ENCODE measurements at regions not wholly inside any gene's neighbourhood (a gene's known extent, or its start where the extent isn't known, plus 50 kb on each side); places are given as distances from the start of the nearest gene placed in this dataset.

- peaks cover 0 to 5% of the 10 kb centered on the region in 2 experiments for H3K27me3 ChIP-seq (replicated peaks in 1 of 2; ENCODE audit: control insufficient read depth in 2 of 2, extremely low read depth in 1 of 2, insufficient read depth in 2 of 2, low read length in 1 of 2)
- no peak for ATAC-seq (replicated peaks in 1 of 4)
These were observed 96.4 kb upstream of the RGS4 start for GRCh38 chr1:162972773-162973172.

GRCh38 chr1:162970021-162970420, 99.1 kb upstream of the RGS4 start:
- Mint-ChIP-seq H3K4me1 (no peaks in the 10 kb centered on the region), H3K4me3 (no peak overlapping the region), H3K27ac (no peak overlapping the region), H3K27me3 (peaks cover 2 to 11% of the 10 kb centered on the region in 2 donors), H3K9me3 (no peaks in the 10 kb centered on the region), H3K36me3 (no peaks in the 10 kb centered on the region)
- DNase-seq (no peak), ATAC-seq (replicated peaks in 1 of 4) (no peak)
- Histone ChIP-seq H3K36me3 (ENCODE audit: control insufficient read depth in 2 of 2, extremely low read depth in 1 of 2, insufficient read depth in 1 of 2, low read length in 1 of 2) (no peaks in the 10 kb centered on the region), H3K4me3 (ENCODE audit: control insufficient read depth in 1 of 2, extremely low read depth in 1 of 2, low read length in 1 of 2) (no peak overlapping the region), H3K9me3 (no peaks in the 10 kb centered on the region), H3K4me1 (ENCODE audit: control insufficient read depth in 1 of 2, extremely low read depth in 1 of 2, insufficient read depth in 2 of 2, low read length in 2 of 2) (no peaks in the 10 kb centered on the region), H3K27ac (ENCODE audit: low read length) (no peak overlapping the region), H3K27me3 (replicated peaks in 1 of 2; ENCODE audit: control insufficient read depth in 2 of 2, extremely low read depth in 1 of 2, insufficient read depth in 2 of 2, low read length in 1 of 2) (peaks cover 0 to 5% of the 10 kb centered on the region in 2 experiments)
- CTCF ChIA-PET, result no interaction called here
- WGBS (ENCODE audit: insufficient coverage), result 17% methylated on average over 1 of the region's 3 CpGs
- POLR2A ChIA-PET, result no interaction called here

More at GRCh38 chr1:162972773-162973172, 96.4 kb upstream of the RGS4 start:
- Mint-ChIP-seq H3K9me3 (no peaks in the 10 kb centered on the region), H3K27me3 (peaks cover 2 to 13% of the 10 kb centered on the region in 2 donors), H3K36me3 (no peaks in the 10 kb centered on the region), H3K4me1 (no peaks in the 10 kb centered on the region), H3K4me3 (no peak overlapping the region), H3K27ac (no peak overlapping the region)
- Histone ChIP-seq H3K27ac (ENCODE audit: low read length) (no peak overlapping the region), H3K9me3 (no peaks in the 10 kb centered on the region), H3K36me3 (ENCODE audit: control insufficient read depth in 2 of 2, extremely low read depth in 1 of 2, insufficient read depth in 1 of 2, low read length in 1 of 2) (no peaks in the 10 kb centered on the region), H3K4me3 (ENCODE audit: control insufficient read depth in 1 of 2, extremely low read depth in 1 of 2, low read length in 1 of 2) (no peak overlapping the region), H3K4me1 (ENCODE audit: control insufficient read depth in 1 of 2, extremely low read depth in 1 of 2, insufficient read depth in 2 of 2, low read length in 2 of 2) (no peaks in the 10 kb centered on the region)
- DNase-seq, result no peak
- ChIA-PET CTCF (no interaction called here), POLR2A (no interaction called here)
- 80% methylated on average over 1 of the region's 4 CpGs for WGBS (ENCODE audit: insufficient coverage)

DNA sequence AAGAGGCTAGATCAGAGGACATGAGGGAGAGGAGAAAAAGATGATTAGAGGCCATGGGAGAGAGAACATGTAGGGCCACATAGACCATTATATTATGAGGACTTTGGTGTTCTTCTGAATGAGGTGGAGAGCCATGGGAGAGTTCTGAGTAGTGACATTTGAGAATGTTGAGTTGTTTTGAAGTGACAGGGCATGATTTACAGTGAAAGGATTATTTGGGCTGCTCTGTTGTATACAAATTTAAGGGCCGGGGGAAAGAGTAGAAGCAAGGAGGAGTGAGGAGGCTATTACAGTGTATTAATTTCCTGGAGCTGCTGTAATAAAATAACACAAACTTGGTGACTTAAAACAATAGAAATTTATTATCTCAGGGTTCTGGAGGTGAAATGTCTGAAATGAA, 102.5 kb upstream of the RGS4 start:
- no CpG with 5 or more reads among the region's 1 CpG for WGBS (ENCODE audit: insufficient coverage)
- H3K27me3 Mint-ChIP-seq, result peaks cover 4 to 10% of the 10 kb centered on the region in 2 donors
- no peaks in the 10 kb centered on the region for H3K4me1 ChIP-seq (ENCODE audit: control insufficient read depth in 1 of 2, extremely low read depth in 1 of 2, insufficient read depth in 2 of 2, low read length in 2 of 2)

GRCh38 chr1:162964901-162965300, 103.9 kb upstream of the CCDC190 start:
- Mint-ChIP-seq H3K36me3 (no peaks in the 10 kb centered on the region), H3K4me1 (no peaks in the 10 kb centered on the region), H3K27me3 (peaks cover 2 to 10% of the 10 kb centered on the region in 2 donors), H3K9me3 (peaks cover 0 to 5% (median 0%) of the 10 kb centered on the region in 3 donors), H3K4me3 (no peak overlapping the region), H3K27ac (no peak overlapping the region)
- DNase-seq (no peak), ATAC-seq (replicated peaks in 1 of 4) (no peak)
- ChIA-PET POLR2A (no interaction called here), CTCF (no interaction called here)
- Histone ChIP-seq H3K4me1 (ENCODE audit: control insufficient read depth in 1 of 2, extremely low read depth in 1 of 2, insufficient read depth in 2 of 2, low read length in 2 of 2) (no peaks in the 10 kb centered on the region), H3K9me3 (no peaks in the 10 kb centered on the region), H3K27ac (ENCODE audit: low read length) (no peak overlapping the region), H3K4me3 (ENCODE audit: control insufficient read depth in 1 of 2, extremely low read depth in 1 of 2, low read length in 1 of 2) (no peak overlapping the region), H3K27me3 (replicated peaks in 1 of 2; ENCODE audit: control insufficient read depth in 2 of 2, extremely low read depth in 1 of 2, insufficient read depth in 2 of 2, low read length in 1 of 2) (no peaks in the 10 kb centered on the region), H3K36me3 (ENCODE audit: control insufficient read depth in 2 of 2, extremely low read depth in 1 of 2, insufficient read depth in 1 of 2, low read length in 1 of 2) (no peaks in the 10 kb centered on the region)
- 90% methylated on average over 2 of the region's 3 CpGs for WGBS (ENCODE audit: insufficient coverage)

More for the DNA sequence above, 102.5 kb upstream of the RGS4 start:
- ChIA-PET CTCF (no interaction called here), POLR2A (no interaction called here)
- H3K36me3 ChIP-seq (ENCODE audit: control insufficient read depth in 2 of 2, extremely low read depth in 1 of 2, insufficient read depth in 1 of 2, low read length in 1 of 2), result no peaks in the 10 kb centered on the region
- H3K4me3 ChIP-seq (ENCODE audit: control insufficient read depth in 1 of 2, extremely low read depth in 1 of 2, low read length in 1 of 2), result no peak overlapping the region
- no peaks in the 10 kb centered on the region for H3K9me3 ChIP-seq
- H3K4me3 Mint-ChIP-seq, result no peak overlapping the region
- peaks cover 0 to 2% of the 10 kb centered on the region in 2 experiments for H3K27me3 ChIP-seq (replicated peaks in 1 of 2; ENCODE audit: control insufficient read depth in 2 of 2, extremely low read depth in 1 of 2, insufficient read depth in 2 of 2, low read length in 1 of 2)
- H3K4me1 Mint-ChIP-seq, result no peaks in the 10 kb centered on the region
- ATAC-seq (replicated peaks in 1 of 4), result no peak
- H3K36me3 Mint-ChIP-seq, result no peaks in the 10 kb centered on the region
- peaks cover 0 to 5% (median 0%) of the 10 kb centered on the region in 3 donors for H3K9me3 Mint-ChIP-seq
- no peak overlapping the region for H3K27ac Mint-ChIP-seq
- no peak for DNase-seq
- H3K27ac ChIP-seq (ENCODE audit: low read length), result no peak overlapping the region

DNA sequence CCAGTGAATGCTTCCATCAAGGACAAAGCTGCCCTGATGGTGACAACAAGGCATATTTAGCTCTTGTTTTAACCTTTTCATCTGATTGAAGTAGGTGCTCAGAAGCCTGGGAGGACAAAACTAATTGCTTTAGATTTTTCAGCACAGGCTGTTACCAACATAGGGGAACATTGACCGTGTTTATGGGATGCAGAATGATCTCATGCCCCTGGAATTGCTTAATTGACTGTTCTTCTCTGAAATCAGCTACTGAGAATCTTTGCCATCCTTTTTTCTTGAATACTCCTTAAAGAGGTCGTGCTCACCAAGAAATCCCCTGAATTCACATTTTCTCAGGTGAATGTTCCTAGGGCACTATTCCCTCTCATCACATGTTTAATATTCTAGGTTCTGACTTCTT, 95.9 kb upstream of the CCDC190 start:
- Histone ChIP-seq H3K27ac (ENCODE audit: low read length) (no peak overlapping the region), H3K9me3 (no peaks in the 10 kb centered on the region), H3K4me3 (ENCODE audit: control insufficient read depth in 1 of 2, extremely low read depth in 1 of 2, low read length in 1 of 2) (no peak overlapping the region), H3K27me3 (replicated peaks in 1 of 2; ENCODE audit: control insufficient read depth in 2 of 2, extremely low read depth in 1 of 2, insufficient read depth in 2 of 2, low read length in 1 of 2) (no peaks in the 10 kb centered on the region), H3K4me1 (ENCODE audit: control insufficient read depth in 1 of 2, extremely low read depth in 1 of 2, insufficient read depth in 2 of 2, low read length in 2 of 2) (no peaks in the 10 kb centered on the region), H3K36me3 (ENCODE audit: control insufficient read depth in 2 of 2, extremely low read depth in 1 of 2, insufficient read depth in 1 of 2, low read length in 1 of 2) (no peaks in the 10 kb centered on the region)
- POLR2A ChIA-PET, result no interaction called here
- H3K9me3 Mint-ChIP-seq, result no peaks in the 10 kb centered on the region
- peaks cover 1 to 25% of the 10 kb centered on the region in 2 donors for H3K27me3 Mint-ChIP-seq
- DNase-seq (no peak), ATAC-seq (replicated peaks in 1 of 4) (no peak)
- 86% methylated on average over 1 of the region's 2 CpGs for WGBS (ENCODE audit: insufficient coverage)
- CTCF ChIA-PET, result no interaction called here
- no peaks in the 10 kb centered on the region for H3K4me1 Mint-ChIP-seq
- no peak overlapping the region for H3K4me3 Mint-ChIP-seq
- H3K36me3 Mint-ChIP-seq, result no peaks in the 10 kb centered on the region
- no peak overlapping the region for H3K27ac Mint-ChIP-seq

GRCh38 chr1:162954824-162955223, 93.8 kb upstream of the CCDC190 start:
- H3K27me3 Mint-ChIP-seq, result peaks cover 1 to 22% of the 10 kb centered on the region in 2 donors

GRCh38 chr1:162952956-162953355, 92.0 kb upstream of the CCDC190 start:
- Mint-ChIP-seq H3K36me3 (no peaks in the 10 kb centered on the region), H3K4me1 (no peaks in the 10 kb centered on the region), H3K9me3 (no peaks in the 10 kb centered on the region), H3K27ac (no peak overlapping the region), H3K27me3 (peaks cover 1 to 22% of the 10 kb centered on the region in 2 donors), H3K4me3 (no peak overlapping the region)
- Histone ChIP-seq H3K36me3 (ENCODE audit: control insufficient read depth in 2 of 2, extremely low read depth in 1 of 2, insufficient read depth in 1 of 2, low read length in 1 of 2) (no peaks in the 10 kb centered on the region), H3K4me3 (ENCODE audit: control insufficient read depth in 1 of 2, extremely low read depth in 1 of 2, low read length in 1 of 2) (no peak overlapping the region), H3K9me3 (no peaks in the 10 kb centered on the region), H3K27me3 (replicated peaks in 1 of 2; ENCODE audit: control insufficient read depth in 2 of 2, extremely low read depth in 1 of 2, insufficient read depth in 2 of 2, low read length in 1 of 2) (no peaks in the 10 kb centered on the region), H3K27ac (ENCODE audit: low read length) (no peak overlapping the region), H3K4me1 (ENCODE audit: control insufficient read depth in 1 of 2, extremely low read depth in 1 of 2, insufficient read depth in 2 of 2, low read length in 2 of 2) (no peaks in the 10 kb centered on the region)
- no peak for DNase-seq
- CTCF ChIA-PET, result interaction anchor here in 1 of 2 donors (0.7 kb wide), 1 partner anchor 1415 kb away, joined by 5 read pairs; no protein-coding TSS in a partner anchor
- no peak for ATAC-seq (replicated peaks in 1 of 4)
- POLR2A ChIA-PET, result no interaction called here
- WGBS (ENCODE audit: insufficient coverage), result 100% methylated on average over 1 of the region's 4 CpGs

More at GRCh38 chr1:162954824-162955223, 93.8 kb upstream of the CCDC190 start:
- H3K27me3 ChIP-seq (replicated peaks in 1 of 2; ENCODE audit: control insufficient read depth in 2 of 2, extremely low read depth in 1 of 2, insufficient read depth in 2 of 2, low read length in 1 of 2), result no peaks in the 10 kb centered on the region
- no peaks in the 10 kb centered on the region for H3K9me3 Mint-ChIP-seq
- no peaks in the 10 kb centered on the region for H3K4me1 Mint-ChIP-seq
- no peak overlapping the region for H3K4me3 ChIP-seq (ENCODE audit: control insufficient read depth in 1 of 2, extremely low read depth in 1 of 2, low read length in 1 of 2)
- ChIA-PET CTCF (no interaction called here), POLR2A (no interaction called here)
- H3K4me1 ChIP-seq (ENCODE audit: control insufficient read depth in 1 of 2, extremely low read depth in 1 of 2, insufficient read depth in 2 of 2, low read length in 2 of 2), result no peaks in the 10 kb centered on the region
- no peaks in the 10 kb centered on the region for H3K36me3 Mint-ChIP-seq
- ATAC-seq (replicated peaks in 1 of 4), result no peak
- no peaks in the 10 kb centered on the region for H3K36me3 ChIP-seq (ENCODE audit: control insufficient read depth in 2 of 2, extremely low read depth in 1 of 2, insufficient read depth in 1 of 2, low read length in 1 of 2)
- no peak overlapping the region for H3K27ac ChIP-seq (ENCODE audit: low read length)
- no peak overlapping the region for H3K4me3 Mint-ChIP-seq
- H3K27ac Mint-ChIP-seq, result no peak overlapping the region
- H3K9me3 ChIP-seq, result no peaks in the 10 kb centered on the region
- DNase-seq, result no peak
- no CpG with 5 or more reads among the region's 4 CpGs for WGBS (ENCODE audit: insufficient coverage)
